Activated CD8-positive, alpha-beta memory T cell treated with anti-CD3 and anti-CD28 coated beads for 4 hours (primary cell): ENCODE measurements at regions not wholly inside any gene's neighbourhood (a gene's known extent, or its start where the extent isn't known, plus 50 kb on each side); places are given as distances from the start of the nearest gene placed in this dataset.
A peak's percentile ranks its signal among the peaks of the same experiment; 100 is the strongest.
"Not testable (repeated sequence)": the region's sequence is repeated elsewhere in the genome, so short reads cannot be mapped to it uniquely, and the experiment has no call there.

Experiments used
- DNase-seq, 2 donors: peaks; one replicate each; pipeline ENCODE4 v3.0.0-alpha.2; 2020; ENCODE audit warnings: low read depth in 2 of 2

DNA sequence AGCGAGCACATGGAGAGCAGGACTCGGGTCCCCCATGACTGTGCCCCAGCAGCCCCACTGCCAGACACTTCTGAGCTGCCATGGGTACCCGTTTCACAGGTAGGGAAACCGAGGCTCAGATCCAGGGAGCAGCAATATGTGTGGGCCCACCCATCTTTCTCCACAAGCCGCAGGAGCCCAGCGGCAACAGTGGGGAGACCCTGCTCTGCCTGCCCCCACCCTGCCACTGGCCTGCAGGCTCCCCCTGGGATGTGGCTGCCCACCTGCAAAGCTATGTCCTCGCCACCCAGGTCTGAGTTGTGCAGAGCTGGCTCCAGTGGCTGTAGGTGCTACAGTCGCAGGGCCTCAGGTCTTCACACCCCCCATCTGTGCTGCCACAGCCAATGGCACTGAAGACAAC lies 50.6 kb upstream of the C1QTNF9B start:
- DNase-seq, result no peak

DNA sequence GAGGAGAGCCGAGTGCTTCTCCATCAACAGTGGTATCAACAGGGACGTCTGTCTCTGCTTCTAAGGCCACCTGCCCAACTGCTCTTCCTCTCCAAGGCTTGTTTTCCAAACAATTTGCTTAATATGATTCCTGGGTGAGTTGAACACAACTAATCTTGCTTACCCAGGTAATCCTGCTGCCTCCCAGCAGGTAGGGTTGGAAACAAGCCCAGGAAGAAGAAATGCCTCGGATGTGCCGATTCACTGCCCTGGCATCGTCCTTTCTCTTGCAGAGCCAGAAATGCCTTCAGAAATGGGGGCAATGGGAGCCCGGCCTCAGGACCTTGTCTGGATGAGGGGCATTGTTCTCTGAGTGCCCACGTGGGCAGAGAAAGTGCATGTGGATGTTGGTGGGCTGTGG lies 51.9 kb upstream of the C1QTNF9B start:
- DNase-seq, result no peak

DNA sequence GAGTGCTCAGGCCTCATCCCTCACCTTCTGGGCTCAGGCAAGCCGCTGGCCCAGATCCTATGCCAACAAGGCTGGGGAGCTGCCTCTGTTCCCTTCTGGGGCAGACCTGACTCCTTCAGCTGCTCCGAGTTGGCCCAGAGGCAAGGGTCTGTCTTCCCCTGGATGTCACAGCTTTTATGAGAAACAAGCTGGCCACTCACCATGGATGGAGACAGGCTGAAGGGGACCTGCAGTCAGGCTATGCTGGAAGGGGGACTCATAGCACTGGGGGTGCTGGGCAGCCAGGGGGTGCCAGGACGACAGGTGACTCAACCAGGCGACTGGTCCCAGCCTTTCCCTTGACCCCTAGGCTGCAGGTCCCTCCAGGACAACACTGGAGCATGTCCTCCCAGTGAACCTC lies 52.4 kb upstream of the C1QTNF9B start:
- DNase-seq, result no peak

DNA sequence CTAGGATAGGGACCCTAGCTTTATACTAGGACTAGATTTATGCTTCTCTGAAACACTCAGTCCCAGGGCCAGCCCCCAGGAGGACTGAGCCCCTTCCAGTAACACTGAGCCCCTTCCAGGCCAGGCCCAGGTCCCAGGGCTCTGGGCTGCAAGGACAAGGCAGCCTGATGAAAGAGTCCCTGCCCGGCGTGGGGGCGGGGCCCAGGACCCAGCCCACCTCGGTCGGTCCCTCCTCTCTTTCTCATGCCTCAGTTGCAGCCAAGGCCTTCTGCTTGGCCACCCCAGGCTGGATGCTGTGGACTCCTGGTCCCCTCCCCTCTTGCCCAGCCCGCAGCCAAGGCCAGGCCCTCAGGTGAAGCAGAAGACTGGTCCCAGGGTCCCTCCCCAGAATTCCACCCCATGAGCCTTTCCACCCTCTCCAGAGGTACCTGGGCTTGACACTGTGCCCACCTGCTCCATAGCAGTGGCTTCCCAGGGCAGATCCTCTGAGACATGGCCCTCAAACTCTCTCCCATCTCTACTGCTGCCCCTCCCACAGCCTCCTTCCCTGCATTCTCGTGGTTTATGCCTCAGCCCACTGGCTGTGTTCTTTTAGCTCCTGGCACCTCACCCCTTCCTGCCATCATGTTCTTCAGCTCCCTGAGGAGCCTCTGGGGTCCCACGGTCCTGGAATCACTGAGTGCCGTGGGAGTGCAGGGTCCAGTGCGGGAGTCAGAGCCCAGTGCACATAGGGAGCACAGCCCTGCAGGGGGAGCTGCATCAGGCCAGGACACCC lies 53.6 kb upstream of the C1QTNF9B start:
- DNase-seq, result no peak

DNA sequence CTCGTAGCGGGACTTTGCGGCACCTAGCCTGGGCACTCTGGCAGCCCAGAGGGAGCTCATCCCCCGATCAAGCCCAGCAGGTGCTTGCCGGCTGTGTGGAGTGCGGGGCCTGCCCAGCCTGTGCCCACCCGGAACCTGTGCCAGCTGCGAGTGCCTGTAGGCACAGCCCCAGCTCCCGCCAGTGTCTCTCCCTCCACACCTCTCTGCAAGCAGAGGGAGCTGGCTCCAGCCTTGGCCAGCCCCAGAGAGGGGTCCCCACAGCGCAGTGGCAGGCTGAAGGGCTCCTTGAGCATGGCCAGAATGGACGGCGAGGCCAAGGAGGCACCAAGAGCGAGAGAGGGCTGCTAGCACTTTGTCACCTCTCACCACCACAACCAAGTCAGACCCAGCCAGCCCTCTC lies 55.5 kb upstream of the C1QTNF9B start:
- no peak for DNase-seq

DNA sequence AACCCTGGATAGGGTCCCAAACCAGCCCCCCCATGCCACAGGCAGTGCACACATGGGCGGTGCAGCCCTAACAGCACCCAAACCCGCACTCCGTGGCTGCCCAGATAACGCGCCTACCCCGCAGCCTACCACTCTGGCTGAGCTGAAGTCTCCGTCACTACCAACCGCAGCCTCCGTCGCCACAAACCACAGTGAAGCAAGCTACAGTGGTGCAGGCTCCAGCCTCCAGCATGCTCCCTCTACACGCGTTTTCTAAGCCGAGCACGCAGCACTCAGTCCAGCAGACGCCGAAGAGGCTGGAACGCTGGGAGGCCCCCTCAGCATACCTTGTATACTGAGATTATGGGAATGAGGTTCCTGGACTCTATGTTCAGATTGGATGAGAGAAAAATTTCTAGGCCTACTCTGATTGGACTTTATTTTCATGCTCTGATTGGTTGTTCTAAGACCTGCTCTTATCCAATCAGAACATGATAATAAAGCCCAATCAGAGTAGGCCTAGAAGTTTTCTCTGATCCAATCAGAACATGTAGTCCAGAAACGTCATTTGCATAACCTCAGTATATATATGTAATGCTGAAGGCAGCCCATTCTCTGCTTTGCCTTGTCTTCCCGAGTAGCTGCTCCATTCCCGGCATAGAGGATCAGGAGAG lies 56.7 kb upstream of the C1QTNF9B start:
- no peak for DNase-seq

DNA sequence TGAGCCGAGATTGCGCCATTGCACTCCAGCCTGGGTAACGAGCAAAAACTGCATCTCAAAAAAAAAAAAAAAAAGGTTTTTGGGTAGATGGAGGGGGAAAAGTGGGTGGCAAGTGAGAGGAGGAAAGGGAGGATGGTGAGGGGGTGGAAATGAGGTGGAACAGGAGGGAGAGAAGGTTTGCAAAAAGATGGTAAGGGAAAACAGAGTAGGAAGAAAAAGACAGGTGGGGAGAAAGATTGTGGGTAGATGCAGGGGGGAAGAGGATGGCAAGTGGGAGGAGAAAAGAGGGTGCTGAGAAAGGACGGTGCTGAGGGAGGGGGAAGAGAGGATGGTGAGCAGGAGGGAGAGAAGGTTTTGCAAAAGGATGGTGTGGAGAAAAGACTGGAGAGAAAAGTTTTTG lies 57.8 kb upstream of the C1QTNF9B start:
- no peak for DNase-seq

DNA sequence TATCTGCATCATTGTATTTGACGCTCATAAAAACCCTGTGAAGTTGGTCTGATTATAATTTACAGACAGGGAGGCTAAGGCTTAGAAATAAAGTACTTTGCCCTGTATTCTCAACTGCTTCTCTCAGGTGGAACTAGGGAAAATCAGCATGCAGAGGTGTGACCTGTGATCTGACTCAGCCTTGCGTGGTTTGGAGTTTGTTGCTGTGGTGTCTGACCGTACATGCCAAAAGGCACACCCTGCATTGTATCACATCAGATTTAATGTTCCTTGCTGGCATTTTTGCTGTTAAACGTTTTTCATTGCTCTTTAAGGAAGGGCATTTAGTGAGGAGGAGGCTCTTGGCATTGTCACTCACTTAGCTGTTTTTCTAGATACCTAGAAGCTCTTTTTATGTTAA lies 58.8 kb upstream of the C1QTNF9B start:
- no peak for DNase-seq

DNA sequence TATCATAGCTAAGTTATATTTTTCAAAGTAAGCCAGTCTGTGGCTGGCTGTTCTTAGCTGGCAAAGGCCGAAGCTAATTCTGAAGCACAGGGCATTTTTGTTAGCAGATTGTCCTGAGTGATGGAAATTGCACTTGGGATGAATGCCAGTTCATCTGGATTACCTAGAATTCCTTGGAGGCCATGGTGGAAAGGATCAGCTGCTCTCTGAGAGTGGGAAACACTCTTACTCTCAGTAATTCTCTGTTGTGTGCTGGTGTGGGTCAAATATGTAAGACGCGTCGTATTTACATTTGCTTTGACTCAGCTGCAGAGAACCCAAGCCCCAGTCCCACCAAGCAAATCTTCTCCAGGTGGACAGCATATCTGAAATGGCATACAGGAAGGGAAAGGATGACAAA lies 60.7 kb upstream of the C1QTNF9B start:
- DNase-seq, result no peak

DNA sequence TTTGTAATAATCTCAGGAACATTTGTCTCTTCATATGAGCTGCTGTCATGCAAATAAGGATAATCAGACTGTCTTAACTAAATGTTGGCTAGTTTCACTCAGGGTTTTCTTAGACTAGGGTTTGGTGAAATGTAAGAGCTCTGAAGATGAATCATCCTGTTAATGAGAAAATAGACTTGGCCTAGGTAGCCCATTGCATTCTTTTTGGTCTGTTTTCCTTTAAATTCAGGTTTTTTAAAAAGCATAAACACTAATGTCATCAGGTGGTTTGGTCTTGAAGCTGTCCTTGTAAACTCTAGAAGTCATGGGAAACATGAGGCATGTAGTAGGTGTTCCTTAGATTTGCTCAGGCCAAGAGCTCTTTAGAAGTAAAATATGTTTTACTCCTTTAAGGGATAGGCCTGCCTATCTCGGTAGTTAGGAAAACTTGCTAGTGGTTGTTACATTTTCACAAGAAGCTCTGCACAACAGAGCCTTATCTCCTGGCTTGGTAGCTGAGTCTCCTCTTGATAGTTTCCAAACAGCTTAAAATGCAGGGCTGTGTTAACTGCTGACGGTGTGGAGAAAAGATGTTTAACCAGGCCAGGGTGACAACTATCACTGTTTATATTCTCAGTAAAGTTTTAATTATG lies 62.0 kb upstream of the C1QTNF9B start:
- no peak for DNase-seq

DNA sequence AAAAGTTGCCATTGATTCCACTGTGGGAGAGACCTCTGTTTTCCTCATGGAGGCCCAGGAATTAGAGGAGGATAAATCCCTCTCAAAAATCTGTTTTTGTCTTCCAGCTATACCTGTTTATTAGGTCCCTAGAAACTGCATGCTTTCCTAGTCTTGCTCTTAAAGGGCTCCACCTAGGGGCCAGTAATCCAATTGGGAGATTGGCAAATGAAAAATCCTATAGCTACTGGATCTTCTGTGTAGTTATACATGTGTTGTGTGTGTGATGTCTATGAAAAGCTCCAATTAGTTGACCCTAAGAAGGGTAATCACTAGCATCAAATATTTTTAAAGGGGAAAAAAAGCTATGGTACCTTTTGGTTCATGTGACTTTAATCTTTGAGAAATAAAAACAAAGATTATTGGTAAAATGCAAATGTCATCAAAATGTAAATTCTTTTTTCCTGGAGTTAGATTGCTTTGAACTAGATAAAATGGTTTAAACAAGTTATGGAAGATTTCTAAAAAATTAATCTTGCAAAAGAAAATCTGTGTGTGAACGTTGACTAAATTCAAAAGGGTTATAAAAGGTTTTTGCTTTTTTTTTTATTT lies 63.4 kb upstream of the C1QTNF9B start:
- no peak for DNase-seq

DNA sequence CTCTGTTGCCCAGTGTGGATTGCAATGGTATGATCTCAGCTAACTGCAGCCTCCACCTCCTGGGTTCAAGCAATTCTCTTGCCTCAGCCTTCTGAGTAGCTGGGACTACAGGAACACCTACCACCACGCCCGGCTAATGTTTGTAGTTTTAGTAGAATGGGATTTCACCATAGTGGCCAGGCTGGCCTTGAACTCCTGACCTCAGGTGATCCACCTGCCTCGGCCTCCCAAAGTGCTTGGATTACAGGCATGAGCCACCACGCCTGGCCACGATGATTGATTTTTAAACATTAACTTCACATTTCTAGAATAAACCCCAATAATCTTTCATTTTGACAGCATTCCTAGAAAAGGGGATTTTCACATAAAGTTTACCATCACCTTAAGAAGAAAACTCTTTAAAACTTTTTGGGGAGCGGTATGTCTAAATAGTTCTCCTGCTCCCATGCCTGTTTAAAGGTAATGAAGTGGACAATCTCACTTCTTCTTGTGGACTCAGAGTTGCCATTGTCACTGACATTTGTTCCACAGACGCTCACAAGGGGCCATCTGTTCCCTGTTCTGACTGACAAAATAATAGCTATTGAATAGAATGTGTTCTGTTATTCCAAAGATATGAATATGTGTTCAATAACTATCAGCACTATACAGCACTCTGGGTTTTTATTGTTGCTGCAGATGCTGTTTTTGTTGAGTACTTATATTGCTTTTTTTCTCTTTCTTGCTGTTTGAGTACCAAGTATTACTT lies 66.1 kb upstream of the C1QTNF9B start:
- no peak for DNase-seq

DNA sequence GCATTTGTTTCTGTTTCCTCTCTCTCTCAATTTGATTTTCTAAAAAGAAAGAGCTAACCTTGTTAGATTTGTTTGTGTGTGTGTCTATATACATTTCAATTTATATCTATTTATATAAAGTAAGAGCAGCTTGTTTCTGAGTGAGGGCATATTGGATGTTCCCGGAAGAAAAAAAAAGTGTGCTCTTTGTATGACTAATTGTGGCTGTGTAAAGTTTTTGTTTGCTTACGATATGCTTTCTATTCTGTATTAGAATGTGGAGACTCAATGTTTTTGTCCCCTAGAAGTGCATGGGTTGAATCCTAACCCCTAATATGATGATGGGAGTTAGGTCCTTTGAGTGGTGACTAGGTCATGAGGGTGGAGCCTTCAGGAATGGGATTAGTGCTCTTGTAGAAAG lies 66.6 kb upstream of the C1QTNF9B start:
- no peak for DNase-seq

DNA sequence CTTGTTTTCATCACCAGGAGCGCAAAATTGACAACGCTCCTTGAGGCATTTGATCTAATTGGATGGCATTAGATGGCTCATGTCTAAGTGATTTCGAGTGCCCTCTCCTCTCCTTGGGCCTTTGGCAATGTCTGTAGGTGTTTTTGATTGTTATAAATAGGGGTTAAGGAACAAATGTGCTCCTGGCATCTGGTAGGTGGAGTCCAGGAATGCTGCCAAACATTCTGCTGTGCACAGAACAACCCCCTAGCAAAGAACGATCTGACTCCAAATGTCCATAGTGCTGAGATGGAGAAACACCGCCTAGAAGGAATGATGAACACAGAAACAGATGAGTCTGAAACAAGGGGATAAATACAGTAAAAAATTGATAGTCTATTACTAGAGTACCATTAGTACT lies 68.0 kb upstream of the C1QTNF9B start:
- no peak for DNase-seq

DNA sequence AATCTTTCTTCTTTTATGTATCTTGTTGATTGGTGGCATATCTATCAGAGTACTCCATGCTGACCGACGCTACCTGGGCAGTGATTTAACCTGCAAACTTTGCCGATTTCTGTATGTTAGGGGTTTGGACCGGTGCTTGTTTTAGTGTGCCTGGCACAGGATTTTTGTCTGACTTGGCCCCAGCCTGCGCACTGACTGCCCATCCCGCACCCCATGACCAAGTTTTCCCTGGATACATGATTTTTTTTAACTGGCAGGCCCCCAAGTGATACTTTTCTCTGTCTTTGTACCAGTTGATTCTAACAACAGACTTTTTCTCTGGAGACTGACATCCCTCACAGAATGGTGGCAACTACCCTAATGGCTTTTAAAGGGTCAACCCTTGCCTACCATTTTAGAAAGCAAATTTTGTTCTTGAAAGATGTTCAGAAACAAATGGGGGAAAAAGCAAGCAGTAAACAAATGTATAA lies 69.0 kb upstream of the C1QTNF9B start:
- no peak for DNase-seq

DNA sequence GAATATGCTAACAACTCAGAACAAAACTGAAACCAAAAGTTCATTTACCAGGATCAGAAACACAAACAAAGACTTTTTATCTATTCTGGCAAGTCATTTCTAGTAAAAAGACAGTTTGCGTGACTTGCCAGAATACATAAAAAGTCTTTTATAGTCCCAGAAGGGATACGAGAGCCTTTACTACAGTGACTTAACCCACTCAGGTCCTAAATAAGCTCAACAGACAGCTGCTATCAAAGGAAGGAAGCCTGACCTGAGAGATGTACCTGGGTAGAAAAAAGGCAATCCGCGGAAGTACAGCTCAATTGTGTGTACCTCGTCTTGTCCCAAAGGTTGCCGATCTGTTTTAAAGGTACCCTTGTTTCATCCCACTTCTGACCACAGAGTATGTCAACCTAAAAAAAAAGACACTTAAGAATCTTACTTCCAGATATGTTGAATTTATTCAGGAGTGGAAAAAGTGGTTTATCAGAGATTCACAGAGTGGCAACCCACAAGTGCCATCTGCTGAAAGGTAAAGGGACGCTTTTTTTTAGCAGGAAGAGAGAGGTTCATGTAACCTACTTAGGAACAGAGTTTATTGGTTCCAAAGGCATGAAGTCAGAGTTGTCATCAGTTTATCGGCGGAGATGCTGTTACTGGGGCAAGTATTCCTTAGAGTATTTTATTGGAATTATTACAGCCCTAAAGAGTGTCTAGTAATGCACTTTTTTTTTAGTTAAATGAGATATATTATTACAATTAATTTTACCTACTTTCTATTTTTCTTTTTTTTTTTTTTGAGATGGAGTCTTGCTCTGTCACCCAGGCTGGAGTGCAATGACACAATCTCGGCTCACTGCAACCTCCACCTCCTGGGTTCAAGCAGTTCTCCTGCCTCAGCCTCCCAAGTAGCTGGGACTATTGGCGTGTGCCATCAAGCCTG lies 69.7 kb upstream of the C1QTNF9B start:
- no peak for DNase-seq

DNA sequence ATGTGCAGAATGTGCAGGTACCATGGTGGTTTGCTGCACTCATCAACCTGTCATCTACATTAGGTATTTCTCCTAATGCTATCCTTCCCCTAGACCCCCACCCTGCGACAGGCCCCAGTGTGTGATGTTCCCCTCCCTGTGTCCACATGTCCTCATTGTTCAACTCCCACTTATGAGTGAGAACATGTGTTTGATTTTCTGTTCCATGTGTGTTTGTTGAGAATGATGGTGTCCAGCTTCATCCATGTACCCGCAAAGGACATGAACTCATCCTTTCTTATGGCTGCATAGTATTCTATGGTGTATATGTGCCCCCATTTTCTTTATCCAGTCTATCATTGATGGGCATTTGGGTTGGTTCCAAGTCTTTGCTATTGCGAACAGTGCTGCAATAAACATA lies 70.5 kb upstream of the C1QTNF9B start:
- DNase-seq, result not testable (repeated sequence)

DNA sequence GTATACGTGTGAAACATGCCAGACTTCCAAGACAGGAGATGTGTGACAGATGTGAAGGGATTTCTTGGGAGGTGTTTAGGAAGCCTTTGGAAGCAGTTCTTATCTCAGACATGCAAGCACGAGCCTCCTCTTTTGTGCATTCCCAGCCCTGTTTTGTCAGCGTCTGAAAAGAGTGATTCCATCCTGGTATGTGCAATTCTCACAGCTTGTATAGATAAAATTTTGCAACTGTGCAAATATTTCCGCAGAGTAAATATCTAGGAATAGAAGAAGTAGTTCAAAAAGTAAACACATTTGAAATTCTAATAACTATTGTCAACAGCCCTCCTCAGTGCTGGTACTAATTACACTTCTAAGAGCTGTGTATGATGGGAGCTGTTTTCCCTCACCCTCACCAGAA lies 72.3 kb upstream of the C1QTNF9B start:
- no peak for DNase-seq

DNA sequence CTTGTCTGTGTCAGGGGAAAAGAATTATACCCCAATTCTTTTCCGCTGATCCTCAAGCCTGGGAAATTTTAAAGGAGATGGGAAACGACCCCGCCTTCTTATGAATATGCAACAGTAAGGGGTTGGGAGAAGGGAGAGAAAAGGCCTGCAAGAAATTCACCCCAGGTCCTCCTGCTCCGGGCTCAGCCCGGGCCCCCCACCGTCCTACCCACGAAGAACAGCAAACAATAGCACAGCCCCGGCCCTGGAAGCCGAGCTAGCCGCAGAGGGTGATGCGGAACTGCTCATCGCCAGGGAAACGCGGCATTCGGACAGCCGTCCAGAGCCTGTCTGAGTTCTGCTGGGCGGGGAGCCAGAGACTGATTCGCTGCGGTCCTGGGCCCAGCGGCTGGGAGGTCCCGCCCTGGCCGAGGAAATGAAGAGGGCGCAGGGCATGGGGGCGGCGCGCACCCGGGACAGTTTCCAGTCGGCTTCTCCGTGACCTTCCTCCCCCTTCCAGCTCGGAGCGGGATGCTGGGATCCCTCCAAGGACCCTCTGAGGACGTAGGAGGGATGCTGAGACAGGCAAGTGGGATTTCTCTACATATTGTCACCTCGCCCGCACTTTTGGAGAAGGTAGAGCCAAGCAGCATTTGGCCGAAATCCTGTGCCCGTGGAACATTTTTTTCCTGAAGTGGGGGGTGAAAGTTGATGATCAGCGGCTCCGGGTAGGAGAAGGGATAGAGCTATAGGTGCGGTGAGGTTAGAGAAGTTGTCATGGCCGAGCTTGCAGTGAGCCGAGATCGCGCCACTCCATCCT lies 82.3 kb upstream of the C1QTNF9B start:
- DNase-seq, result no peak

DNA sequence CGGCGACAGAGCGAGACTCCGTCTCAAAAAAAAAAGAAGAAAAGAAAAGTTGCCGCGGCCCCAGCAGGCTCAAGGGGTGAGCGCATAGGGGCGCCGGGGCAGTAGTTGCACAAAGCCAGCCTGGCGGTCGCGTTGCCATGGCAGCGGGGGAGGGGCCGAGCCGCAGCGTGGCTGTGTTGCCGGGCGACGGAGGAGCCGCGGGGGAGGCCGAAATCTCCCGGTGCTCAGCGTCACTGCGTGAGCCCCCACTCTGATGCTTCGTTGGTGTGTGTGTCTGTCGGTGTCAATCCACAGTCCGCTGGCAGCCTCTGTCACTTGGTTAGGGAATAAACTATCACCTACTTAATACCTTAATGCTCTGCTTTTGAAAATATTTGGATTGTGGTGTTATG lies 82.9 kb upstream of the C1QTNF9B start:
- DNase-seq, result peak; percentile 83 to 86
